ENCODE measurements at regions not wholly inside any gene's neighbourhood (a gene's known extent, or its start where the extent isn't known, plus 50 kb on each side); places are given as distances from the start of the nearest gene placed in this dataset.

- Mint-ChIP-seq H3K9me3 (ENCODE audit: unreplicated experiment) (no peaks in the 10 kb centered on the region), H3K27me3 (ENCODE audit: insufficient read depth, unreplicated experiment) (no peaks in the 10 kb centered on the region), H3K27ac (ENCODE audit: unreplicated experiment) (no peak overlapping the region), H3K4me3 (ENCODE audit: unreplicated experiment) (no peak overlapping the region), H3K4me1 (ENCODE audit: low read depth, unreplicated experiment) (no peaks in the 10 kb centered on the region), H3K36me3 (ENCODE audit: insufficient read depth, unreplicated experiment) (peaks cover 42% of the 10 kb centered on the region)
- intact Hi-C loops (cut with micrococcal nuclease; ENCODE audit: unreplicated experiment) = no loop called here
- Histone ChIP-seq H3K9me3 (no peaks in the 10 kb centered on the region), H3K4me3 (ENCODE audit: low read depth, low read length) (no peak overlapping the region), H3K4me1 (no peaks in the 10 kb centered on the region), H3K36me3 (ENCODE audit: control insufficient read depth, insufficient read depth, low read length) (no peaks in the 10 kb centered on the region), H3K27me3 (replicated peaks; ENCODE audit: control insufficient read depth, insufficient read depth, low read length) (no peaks in the 10 kb centered on the region)
- TF ChIP-seq CTCF (IDR thresholded peaks at IDR 0.05; ENCODE audit: insufficient read depth in 1 of 2, low read depth in 1 of 2, low read length in 1 of 2, severe bottlenecking in 1 of 2, unreplicated experiment in 1 of 2) = no peak
- no TSS peak for BruUV-seq (replicated peaks)
- ChIA-PET CTCF (no interaction called here), POLR2A (no interaction called here)
- no peak for DNase-seq
These were observed 457.6 kb downstream of the UTRN start for GRCh38 chr6:144742779-144743178.

- POLR2A ChIA-PET = interaction anchor here (0.6 kb wide), 1 partner anchor 46 kb away, joined by 3 read pairs; no protein-coding TSS in a partner anchor
- H3K4me3 ChIP-seq (ENCODE audit: low read depth, low read length) = no peak overlapping the region
- H3K36me3 ChIP-seq (ENCODE audit: control insufficient read depth, insufficient read depth, low read length) = no peaks in the 10 kb centered on the region
These were observed 459.6 kb downstream of the UTRN start for GRCh38 chr6:144744720-144745119.

GRCh38 chr6:144745439-144745838, 460.3 kb downstream of the UTRN start:
- CTCF ChIA-PET = no interaction called here
- no peak for TF ChIP-seq CTCF (IDR thresholded peaks at IDR 0.05; ENCODE audit: insufficient read depth in 1 of 2, low read depth in 1 of 2, low read length in 1 of 2, severe bottlenecking in 1 of 2, unreplicated experiment in 1 of 2)
- no peak overlapping the region for H3K4me3 ChIP-seq (ENCODE audit: low read depth, low read length)
- H3K9me3 ChIP-seq = no peaks in the 10 kb centered on the region
- Mint-ChIP-seq H3K27me3 (ENCODE audit: insufficient read depth, unreplicated experiment) (no peaks in the 10 kb centered on the region), H3K4me3 (ENCODE audit: unreplicated experiment) (no peak overlapping the region), H3K27ac (ENCODE audit: unreplicated experiment) (no peak overlapping the region), H3K4me1 (ENCODE audit: low read depth, unreplicated experiment) (no peaks in the 10 kb centered on the region), H3K9me3 (ENCODE audit: unreplicated experiment) (no peaks in the 10 kb centered on the region), H3K36me3 (ENCODE audit: insufficient read depth, unreplicated experiment) (peaks cover 58% of the 10 kb centered on the region)
- H3K27me3 ChIP-seq (replicated peaks; ENCODE audit: control insufficient read depth, insufficient read depth, low read length) = no peaks in the 10 kb centered on the region
- no peaks in the 10 kb centered on the region for H3K4me1 ChIP-seq
- POLR2A ChIA-PET = no interaction called here
- no peak for DNase-seq
- intact Hi-C loops (cut with micrococcal nuclease; ENCODE audit: unreplicated experiment) = no loop called here
- no peaks in the 10 kb centered on the region for H3K36me3 ChIP-seq (ENCODE audit: control insufficient read depth, insufficient read depth, low read length)
- BruUV-seq (replicated peaks) = no TSS peak

More at GRCh38 chr6:144744720-144745119, 459.6 kb downstream of the UTRN start:
- intact Hi-C loops (cut with micrococcal nuclease; ENCODE audit: unreplicated experiment) = no loop called here
- no peak for DNase-seq
- Mint-ChIP-seq H3K4me1 (ENCODE audit: low read depth, unreplicated experiment) (no peaks in the 10 kb centered on the region), H3K4me3 (ENCODE audit: unreplicated experiment) (no peak overlapping the region), H3K9me3 (ENCODE audit: unreplicated experiment) (no peaks in the 10 kb centered on the region), H3K27me3 (ENCODE audit: insufficient read depth, unreplicated experiment) (no peaks in the 10 kb centered on the region), H3K27ac (ENCODE audit: unreplicated experiment) (no peak overlapping the region), H3K36me3 (ENCODE audit: insufficient read depth, unreplicated experiment) (peaks cover 52% of the 10 kb centered on the region)
- TF ChIP-seq CTCF (IDR thresholded peaks at IDR 0.05; ENCODE audit: insufficient read depth in 1 of 2, low read depth in 1 of 2, low read length in 1 of 2, severe bottlenecking in 1 of 2, unreplicated experiment in 1 of 2) = no peak
- no peaks in the 10 kb centered on the region for H3K9me3 ChIP-seq
- BruUV-seq (replicated peaks) = no TSS peak
- H3K4me1 ChIP-seq = no peaks in the 10 kb centered on the region
- CTCF ChIA-PET = no interaction called here
- no peaks in the 10 kb centered on the region for H3K27me3 ChIP-seq (replicated peaks; ENCODE audit: control insufficient read depth, insufficient read depth, low read length)
